ENCODE measurements at regions not wholly inside any gene's neighbourhood (a gene's known extent, or its start where the extent isn't known, plus 50 kb on each side); places are given as distances from the start of the nearest gene placed in this dataset.
A peak's percentile ranks its signal among the peaks of the same experiment; 100 is the strongest.

DNA sequence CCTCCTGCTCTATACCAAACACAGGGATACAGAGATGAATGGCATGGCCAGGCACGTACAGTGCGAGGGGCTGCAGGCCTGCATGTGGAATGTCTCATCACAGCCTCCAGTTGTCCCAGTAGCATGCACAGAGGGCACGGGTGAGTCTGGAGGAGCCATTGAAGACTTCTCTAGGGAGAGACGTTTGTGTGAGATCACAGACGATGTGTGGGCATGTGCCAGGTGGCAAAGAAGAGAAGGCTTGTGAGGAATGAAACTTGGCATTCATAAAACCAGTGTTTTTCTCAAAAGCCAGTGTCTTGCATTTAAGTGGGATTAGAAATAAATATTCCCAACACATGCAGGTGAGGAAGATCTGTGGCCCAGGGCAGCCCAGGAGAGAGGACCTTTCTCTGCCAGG is 119.1 kb upstream of the UBE3A start:
- Histone ChIP-seq H3K36me3 (no peaks in the 10 kb centered on the region), H3K27me3 (ENCODE audit: insufficient read depth, low read depth, severe bottlenecking) (no peaks in the 10 kb centered on the region), H3K27ac (no peak overlapping the region), H3K4me3 (ENCODE audit: low read depth, low read length) (no peak overlapping the region), H3K9me3 (ENCODE audit: severe bottlenecking) (peaks cover 2% of the 10 kb centered on the region)
- no peak for DNase-seq
- TF ChIP-seq, protein P1, sequence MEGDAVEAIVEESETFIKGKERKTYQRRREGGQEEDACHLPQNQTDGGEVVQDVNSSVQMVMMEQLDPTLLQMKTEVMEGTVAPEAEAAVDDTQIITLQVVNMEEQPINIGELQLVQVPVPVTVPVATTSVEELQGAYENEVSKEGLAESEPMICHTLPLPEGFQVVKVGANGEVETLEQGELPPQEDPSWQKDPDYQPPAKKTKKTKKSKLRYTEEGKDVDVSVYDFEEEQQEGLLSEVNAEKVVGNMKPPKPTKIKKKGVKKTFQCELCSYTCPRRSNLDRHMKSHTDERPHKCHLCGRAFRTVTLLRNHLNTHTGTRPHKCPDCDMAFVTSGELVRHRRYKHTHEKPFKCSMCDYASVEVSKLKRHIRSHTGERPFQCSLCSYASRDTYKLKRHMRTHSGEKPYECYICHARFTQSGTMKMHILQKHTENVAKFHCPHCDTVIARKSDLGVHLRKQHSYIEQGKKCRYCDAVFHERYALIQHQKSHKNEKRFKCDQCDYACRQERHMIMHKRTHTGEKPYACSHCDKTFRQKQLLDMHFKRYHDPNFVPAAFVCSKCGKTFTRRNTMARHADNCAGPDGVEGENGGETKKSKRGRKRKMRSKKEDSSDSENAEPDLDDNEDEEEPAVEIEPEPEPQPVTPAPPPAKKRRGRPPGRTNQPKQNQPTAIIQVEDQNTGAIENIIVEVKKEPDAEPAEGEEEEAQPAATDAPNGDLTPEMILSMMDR (IDR thresholded peaks at IDR 0.05; ENCODE audit: low read depth, low read length): no peak

GRCh38 chr15:25556136-25556535 is 117.3 kb upstream of the UBE3A start:
- TF ChIP-seq, protein P1 (IDR thresholded peaks at IDR 0.05; ENCODE audit: low read depth, low read length): no peak
- Histone ChIP-seq H3K27ac (no peak overlapping the region), H3K9me3 (ENCODE audit: severe bottlenecking) (no peaks in the 10 kb centered on the region), H3K36me3 (no peaks in the 10 kb centered on the region), H3K27me3 (ENCODE audit: insufficient read depth, low read depth, severe bottlenecking) (no peaks in the 10 kb centered on the region), H3K4me3 (ENCODE audit: low read depth, low read length) (no peak overlapping the region)
- no peak for DNase-seq

GRCh38 chr15:25554640-25555039 is 115.8 kb upstream of the UBE3A start:
- no peak overlapping the region for H3K4me3 ChIP-seq (ENCODE audit: low read depth, low read length)
- H3K27me3 ChIP-seq (ENCODE audit: insufficient read depth, low read depth, severe bottlenecking): no peaks in the 10 kb centered on the region
- TF ChIP-seq, protein P1 (IDR thresholded peaks at IDR 0.05; ENCODE audit: low read depth, low read length): no peak
- H3K27ac ChIP-seq: no peak overlapping the region
- no peak for DNase-seq
- H3K36me3 ChIP-seq: no peaks in the 10 kb centered on the region
- no peaks in the 10 kb centered on the region for H3K9me3 ChIP-seq (ENCODE audit: severe bottlenecking)

- TF ChIP-seq, protein P1 (IDR thresholded peaks at IDR 0.05; ENCODE audit: low read depth, low read length): no peak
- H3K27me3 ChIP-seq (ENCODE audit: insufficient read depth, low read depth, severe bottlenecking): no peaks in the 10 kb centered on the region
- no peak overlapping the region for H3K27ac ChIP-seq
- H3K4me3 ChIP-seq (ENCODE audit: low read depth, low read length): no peak overlapping the region
- DNase-seq: no peak
- no peaks in the 10 kb centered on the region for H3K36me3 ChIP-seq
- no peaks in the 10 kb centered on the region for H3K9me3 ChIP-seq (ENCODE audit: severe bottlenecking)
Observed at GRCh38 chr15:25548600-25548999, 109.8 kb upstream of the UBE3A start.

- no peaks in the 10 kb centered on the region for H3K27me3 ChIP-seq (ENCODE audit: insufficient read depth, low read depth, severe bottlenecking)
- no peaks in the 10 kb centered on the region for H3K36me3 ChIP-seq
- H3K4me3 ChIP-seq (ENCODE audit: low read depth, low read length): no peak overlapping the region
- DNase-seq: no peak
- H3K9me3 ChIP-seq (ENCODE audit: severe bottlenecking): no peaks in the 10 kb centered on the region
- H3K27ac ChIP-seq: peak overlapping the region; percentile 50
- TF ChIP-seq, protein P1 (IDR thresholded peaks at IDR 0.05; ENCODE audit: low read depth, low read length): no peak
Observed at GRCh38 chr15:25545889-25546288, 107.1 kb upstream of the UBE3A start.

DNA sequence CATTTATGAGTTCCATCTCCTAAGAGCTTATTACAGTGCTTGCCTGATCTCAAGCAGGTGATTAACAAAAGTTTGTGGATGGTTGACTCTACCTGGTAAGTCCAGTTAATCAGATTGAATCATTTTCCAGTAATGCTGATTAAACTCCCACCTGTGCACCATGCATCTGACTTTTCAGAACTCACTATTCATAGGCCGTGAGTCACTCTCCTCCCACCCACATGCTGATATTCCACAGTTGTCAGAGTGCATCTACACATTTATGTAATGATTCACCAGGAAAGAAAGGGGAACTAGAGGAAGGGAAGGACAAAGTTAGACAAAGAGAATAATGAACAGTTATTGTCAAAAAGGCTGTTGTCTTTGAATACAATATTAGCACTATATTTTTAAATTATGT is 106.2 kb upstream of the UBE3A start:
- peak overlapping the region; percentile 67 for H3K27ac ChIP-seq
- H3K9me3 ChIP-seq (ENCODE audit: severe bottlenecking): no peaks in the 10 kb centered on the region
- no peaks in the 10 kb centered on the region for H3K27me3 ChIP-seq (ENCODE audit: insufficient read depth, low read depth, severe bottlenecking)
- no peak overlapping the region for H3K4me3 ChIP-seq (ENCODE audit: low read depth, low read length)
- no peaks in the 10 kb centered on the region for H3K36me3 ChIP-seq
- DNase-seq: peak; percentile 68
- TF ChIP-seq, protein P1 (IDR thresholded peaks at IDR 0.05; ENCODE audit: low read depth, low read length): no peak
